Urothelium cell line (cell line): ENCODE measurements at regions not wholly inside any gene's neighbourhood (a gene's known extent, or its start where the extent isn't known, plus 50 kb on each side); places are given as distances from the start of the nearest gene placed in this dataset.
"Not testable (repeated sequence)": the region's sequence is repeated elsewhere in the genome, so short reads cannot be mapped to it uniquely, and the experiment has no call there.

Experiments used
- DNase-seq: peaks from one replicate; pipeline ENCODE4 v3.0.0; 2011; ENCODE audit warnings: low spot score, mixed read lengths
- FAIRE-seq: peaks from 2 replicates; lab custom pipeline; 2011; peaks lifted over from hg19 to GRCh38; lab: Jason Lieb, UNC

- DNase-seq (no peak), FAIRE-seq (no peak)
Measured at GRCh38 chr20:11682285-11682684, 235.4 kb upstream of the BTBD3 start.

GRCh38 chr20:11686195-11686594 is 231.5 kb upstream of the BTBD3 start:
- FAIRE-seq (no peak), DNase-seq (no peak)

GRCh38 chr20:11686820-11687543 is 230.7 kb upstream of the BTBD3 start:
- FAIRE-seq (no peak), DNase-seq (no peak)

GRCh38 chr20:11687546-11688292 is 230.0 kb upstream of the BTBD3 start:
- no peak for DNase-seq
- FAIRE-seq: no peak

- FAIRE-seq (no peak), DNase-seq (no peak)
Measured at GRCh38 chr20:11689262-11689661, 228.4 kb upstream of the BTBD3 start.

GRCh38 chr20:11691766-11692165 is 225.9 kb upstream of the BTBD3 start:
- FAIRE-seq (no peak), DNase-seq (no peak)

GRCh38 chr20:11692567-11692966 is 225.1 kb upstream of the BTBD3 start:
- DNase-seq (no peak), FAIRE-seq (no peak)

GRCh38 chr20:11694467-11694866 is 223.2 kb upstream of the BTBD3 start:
- FAIRE-seq: no peak
- no peak for DNase-seq

- FAIRE-seq (no peak), DNase-seq (no peak)
Measured at GRCh38 chr20:11697055-11697454, 220.6 kb upstream of the BTBD3 start.

GRCh38 chr20:11697646-11698045 is 220.0 kb upstream of the BTBD3 start:
- no peak for DNase-seq
- no peak for FAIRE-seq

GRCh38 chr20:11698124-11698523 is 219.6 kb upstream of the BTBD3 start:
- peak; percentile 13 for FAIRE-seq
- DNase-seq: no peak

GRCh38 chr20:11700831-11701230 is 216.9 kb upstream of the BTBD3 start:
- DNase-seq (no peak), FAIRE-seq (no peak)

- DNase-seq: no peak
- FAIRE-seq: no peak
Measured at GRCh38 chr20:11702721-11703518, 214.8 kb upstream of the BTBD3 start.

GRCh38 chr20:11705512-11705911 is 212.2 kb upstream of the BTBD3 start:
- FAIRE-seq: no peak

GRCh38 chr20:11708223-11708622 is 209.5 kb upstream of the BTBD3 start:
- not testable (repeated sequence) for FAIRE-seq, DNase-seq

More at GRCh38 chr20:11705512-11705911, 212.2 kb upstream of the BTBD3 start:
- DNase-seq: no peak

GRCh38 chr20:11711214-11711613 is 206.5 kb upstream of the BTBD3 start:
- FAIRE-seq (no peak), DNase-seq (no peak)

GRCh38 chr20:11712639-11713160 is 205.0 kb upstream of the BTBD3 start:
- DNase-seq: no peak

GRCh38 chr20:11714886-11715285 is 202.8 kb upstream of the BTBD3 start:
- DNase-seq (no peak), FAIRE-seq (no peak)

More at GRCh38 chr20:11712639-11713160, 205.0 kb upstream of the BTBD3 start:
- no peak for FAIRE-seq

- FAIRE-seq (no peak), DNase-seq (peak; percentile 50)
Measured at GRCh38 chr20:11716239-11716944, 201.3 kb upstream of the BTBD3 start.

- FAIRE-seq (no peak), DNase-seq (no peak)
Measured at GRCh38 chr20:11716945-11717248, 200.8 kb upstream of the BTBD3 start.

GRCh38 chr20:11717562-11717961 is 200.1 kb upstream of the BTBD3 start:
- no peak for FAIRE-seq
- no peak for DNase-seq
